Thyroid gland (tissue), 4 donors: ENCODE measurements at regions not wholly inside any gene's neighbourhood (a gene's known extent, or its start where the extent isn't known, plus 50 kb on each side); places are given as distances from the start of the nearest gene placed in this dataset.

Source experiments
- POLR2A ChIP-seq, 2 donors: fragments of 450-650 bp; IDR thresholded peaks; one replicate each; pipeline ENCODE4 v1.6.1; 2017; ENCODE audit warnings: antibody characterized with exemption in 2 of 2, mild to moderate bottlenecking in 2 of 2, moderate library complexity in 1 of 2
- TF ChIP-seq, protein P1 (sequence below), 6 experiments: fragments of 200-600 bp in 3 of 6; fragments of 450-650 bp in 3 of 6; sonication (generic) in 3 of 6; IDR thresholded peaks; one replicate each; pipeline ENCODE4 v1.5.1; 2016 to 2019; ENCODE audit warnings: antibody characterized with exemption in 6 of 6, mild to moderate bottlenecking in 2 of 6, inconsistent platforms in 1 of 6, moderate library complexity in 1 of 6

DNA sequence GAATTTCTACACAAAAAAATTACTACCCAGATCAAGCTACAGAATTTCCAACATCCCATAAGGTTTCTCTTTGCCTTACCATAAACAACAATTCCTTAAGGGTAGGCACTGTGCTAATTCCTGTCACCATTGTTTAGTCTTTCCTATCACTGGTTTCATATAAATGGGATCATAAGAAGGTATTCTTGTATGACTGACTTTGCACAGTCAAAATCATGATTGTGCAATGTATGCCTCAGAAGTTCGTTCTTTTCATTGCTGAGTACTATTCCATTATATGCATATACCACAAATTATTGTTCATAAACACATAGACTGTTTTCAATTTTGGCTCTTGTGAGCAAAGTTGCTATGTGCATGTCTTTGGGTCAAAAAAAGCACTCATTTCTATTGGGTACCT is 611.6 kb upstream of the CADM1 start:
- TF ChIP-seq, protein P1, sequence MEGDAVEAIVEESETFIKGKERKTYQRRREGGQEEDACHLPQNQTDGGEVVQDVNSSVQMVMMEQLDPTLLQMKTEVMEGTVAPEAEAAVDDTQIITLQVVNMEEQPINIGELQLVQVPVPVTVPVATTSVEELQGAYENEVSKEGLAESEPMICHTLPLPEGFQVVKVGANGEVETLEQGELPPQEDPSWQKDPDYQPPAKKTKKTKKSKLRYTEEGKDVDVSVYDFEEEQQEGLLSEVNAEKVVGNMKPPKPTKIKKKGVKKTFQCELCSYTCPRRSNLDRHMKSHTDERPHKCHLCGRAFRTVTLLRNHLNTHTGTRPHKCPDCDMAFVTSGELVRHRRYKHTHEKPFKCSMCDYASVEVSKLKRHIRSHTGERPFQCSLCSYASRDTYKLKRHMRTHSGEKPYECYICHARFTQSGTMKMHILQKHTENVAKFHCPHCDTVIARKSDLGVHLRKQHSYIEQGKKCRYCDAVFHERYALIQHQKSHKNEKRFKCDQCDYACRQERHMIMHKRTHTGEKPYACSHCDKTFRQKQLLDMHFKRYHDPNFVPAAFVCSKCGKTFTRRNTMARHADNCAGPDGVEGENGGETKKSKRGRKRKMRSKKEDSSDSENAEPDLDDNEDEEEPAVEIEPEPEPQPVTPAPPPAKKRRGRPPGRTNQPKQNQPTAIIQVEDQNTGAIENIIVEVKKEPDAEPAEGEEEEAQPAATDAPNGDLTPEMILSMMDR (IDR thresholded peaks at IDR 0.05): no peak
- TF ChIP-seq POLR2A (IDR thresholded peaks at IDR 0.05): no peak
